ENCODE measurements at regions not wholly inside any gene's neighbourhood (a gene's known extent, or its start where the extent isn't known, plus 50 kb on each side); places are given as distances from the start of the nearest gene placed in this dataset.

GRCh38 chr15:48060396-48060795 lies 60.4 kb upstream of the SLC24A5 start:
- TF ChIP-seq CTCF (IDR thresholded peaks at IDR 0.05) (no peak), EP300 (IDR thresholded peaks at IDR 0.05) (no peak), POLR2A (IDR thresholded peaks at IDR 0.05) (no peak), POLR2AphosphoS5 (IDR thresholded peaks at IDR 0.05) (no peak)
